SH-SY5Y (cell line): ENCODE measurements at regions not wholly inside any gene's neighbourhood (a gene's known extent, or its start where the extent isn't known, plus 50 kb on each side); places are given as distances from the start of the nearest gene placed in this dataset.

Source experiments
- GATA2 ChIP-seq: IDR thresholded peaks from 2 replicates; pipeline ENCODE4 v1.6.1; 2011; ENCODE audit warnings: mild to moderate bottlenecking, low read depth, low read length
- GATA3 ChIP-seq: IDR thresholded peaks from 2 replicates; pipeline ENCODE4 v1.6.1; 2011; ENCODE audit warnings: low read depth, mild to moderate bottlenecking, low read length, moderate library complexity

DNA sequence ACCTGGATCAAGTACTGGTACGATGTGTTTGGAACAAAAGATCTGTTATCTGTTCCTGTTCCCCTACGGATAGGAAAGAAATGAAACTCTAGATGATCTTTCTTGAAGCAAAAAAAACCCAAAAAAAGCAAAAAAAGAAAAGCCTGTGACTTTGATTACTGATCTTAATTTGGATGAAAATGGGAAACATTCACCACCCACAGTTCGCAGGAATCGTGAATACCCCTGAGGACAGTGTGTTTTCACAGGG lies 138.7 kb upstream of the LMNTD1 start:
- no peak for TF ChIP-seq GATA2
- TF ChIP-seq GATA3 = no peak
